ENCODE measurements at regions not wholly inside any gene's neighbourhood (a gene's known extent, or its start where the extent isn't known, plus 50 kb on each side); places are given as distances from the start of the nearest gene placed in this dataset.

DNA sequence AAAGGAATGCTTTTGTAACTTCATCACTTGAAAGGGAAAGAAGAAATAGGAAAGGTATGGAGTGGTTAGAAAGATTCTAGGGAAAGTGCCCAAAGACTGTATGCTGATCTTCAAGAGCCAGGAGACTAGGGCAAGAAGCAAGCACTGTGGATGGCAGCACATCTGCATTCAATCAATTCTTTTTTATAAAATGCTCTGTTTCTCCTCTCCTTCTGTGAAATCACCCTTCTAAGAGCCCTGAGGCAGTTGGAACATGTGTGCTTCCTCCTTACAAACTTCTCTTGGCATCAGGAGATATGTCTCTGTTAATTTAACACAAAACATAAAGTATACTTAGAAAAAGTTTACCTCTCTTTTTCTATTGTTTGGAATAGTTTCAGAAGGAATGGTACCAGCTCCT lies 1162.2 kb upstream of the GJE1 start:
- Mint-ChIP-seq H3K36me3 (no peaks in the 10 kb centered on the region), H3K4me1 (no peaks in the 10 kb centered on the region), H3K4me3 (no peak overlapping the region), H3K27ac (no peak overlapping the region), H3K9me3 (peaks cover 3% of the 10 kb centered on the region), H3K27me3 (no peaks in the 10 kb centered on the region)
- POLR2A ChIA-PET: no interaction called here
- ATAC-seq (ENCODE audit: low read depth) (no peak), DNase-seq (no peak)

DNA sequence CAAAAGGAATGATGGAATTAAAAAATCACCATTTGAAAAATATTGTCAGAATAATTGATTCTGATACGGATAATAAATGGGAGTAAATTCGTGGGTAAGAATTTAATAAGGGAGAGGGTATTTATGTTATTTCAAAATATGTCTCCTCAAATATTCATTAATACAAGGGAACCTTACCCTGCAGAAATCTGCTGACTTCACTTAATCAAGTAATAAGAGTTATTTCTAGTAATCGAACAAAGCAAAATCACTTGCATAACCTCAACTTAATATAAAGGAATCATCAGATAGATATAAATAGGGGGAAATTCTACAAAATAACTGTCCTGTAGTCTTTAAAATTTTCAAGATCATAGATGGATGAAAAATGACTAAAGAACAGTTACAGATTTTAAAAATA lies 1164.7 kb upstream of the GJE1 start:
- POLR2A ChIA-PET: no interaction called here
- Mint-ChIP-seq H3K27me3 (no peaks in the 10 kb centered on the region), H3K9me3 (peaks cover 1% of the 10 kb centered on the region), H3K4me1 (no peaks in the 10 kb centered on the region), H3K4me3 (no peak overlapping the region), H3K36me3 (no peaks in the 10 kb centered on the region), H3K27ac (no peak overlapping the region)
- DNase-seq: no peak
- ATAC-seq (ENCODE audit: low read depth): no peak

DNA sequence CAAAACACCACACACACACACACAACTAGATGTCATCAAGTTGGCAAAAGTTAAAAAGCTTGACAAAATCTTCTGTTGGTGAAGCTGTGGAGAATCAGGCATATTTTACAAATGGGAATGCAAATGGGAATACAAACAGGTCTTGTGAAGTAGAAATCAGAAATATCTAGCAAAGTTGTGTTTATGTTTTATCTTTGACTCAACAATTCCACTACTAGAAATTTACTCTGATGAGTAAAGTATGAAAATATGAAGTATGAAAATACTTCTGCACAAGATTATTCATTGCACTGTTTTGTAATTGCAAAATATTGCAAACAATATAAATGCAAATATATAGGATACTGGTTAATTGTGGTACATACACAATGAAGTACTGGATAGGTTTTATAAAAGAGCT lies 1166.0 kb upstream of the GJE1 start:
- Mint-ChIP-seq H3K27ac (no peak overlapping the region), H3K4me1 (no peaks in the 10 kb centered on the region), H3K4me3 (no peak overlapping the region), H3K36me3 (no peaks in the 10 kb centered on the region), H3K27me3 (no peaks in the 10 kb centered on the region), H3K9me3 (no peaks in the 10 kb centered on the region)
- no peak for DNase-seq
- POLR2A ChIA-PET: no interaction called here
- no peak for ATAC-seq (ENCODE audit: low read depth)

DNA sequence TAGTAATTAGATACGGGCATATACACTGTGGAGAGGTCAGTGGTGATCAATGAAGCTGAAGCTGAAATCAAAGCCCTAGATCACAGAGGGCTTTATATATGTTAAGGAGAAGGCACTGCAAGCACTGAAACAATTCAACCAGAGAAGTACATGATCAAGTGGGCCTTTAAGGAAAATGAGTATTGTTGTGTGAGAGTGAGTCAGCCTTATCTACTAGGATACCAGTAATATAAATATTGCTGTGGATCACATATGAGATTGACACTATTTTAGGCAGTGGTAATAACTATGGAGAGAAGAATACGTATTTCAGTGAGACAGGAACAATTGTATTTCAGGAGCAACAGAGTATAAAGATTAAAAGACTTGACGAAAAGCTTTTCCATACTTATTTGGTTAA lies 1172.2 kb upstream of the GJE1 start:
- H3K27ac Mint-ChIP-seq: no peak overlapping the region
- DNase-seq (no peak), ATAC-seq (ENCODE audit: low read depth) (no peak)
- H3K27me3 Mint-ChIP-seq: no peaks in the 10 kb centered on the region
- no peaks in the 10 kb centered on the region for H3K36me3 Mint-ChIP-seq
- H3K4me1 Mint-ChIP-seq: no peaks in the 10 kb centered on the region
- no peak overlapping the region for H3K4me3 Mint-ChIP-seq
- POLR2A ChIA-PET: no interaction called here
- H3K9me3 Mint-ChIP-seq: no peaks in the 10 kb centered on the region

DNA sequence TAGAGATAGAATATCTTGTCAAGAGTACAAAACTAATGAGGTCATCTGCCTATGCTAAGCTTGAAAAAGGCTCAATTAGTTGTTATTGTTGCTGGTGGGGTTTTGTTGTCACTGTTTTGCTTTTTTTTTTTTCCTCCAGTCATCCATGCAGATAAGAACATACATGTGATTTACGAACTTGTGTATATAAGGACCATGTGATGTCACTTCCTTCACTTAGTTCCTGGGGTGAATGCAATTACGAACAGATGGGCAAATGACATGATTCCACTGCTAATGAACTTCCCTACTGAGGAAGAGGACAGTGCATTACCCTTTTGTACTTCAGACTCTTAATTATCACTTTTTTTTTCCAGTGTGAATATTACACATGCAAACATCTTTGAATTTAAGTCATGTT lies 1175.3 kb upstream of the GJE1 start:
- H3K27ac Mint-ChIP-seq: no peak overlapping the region
- POLR2A ChIA-PET: no interaction called here

DNA sequence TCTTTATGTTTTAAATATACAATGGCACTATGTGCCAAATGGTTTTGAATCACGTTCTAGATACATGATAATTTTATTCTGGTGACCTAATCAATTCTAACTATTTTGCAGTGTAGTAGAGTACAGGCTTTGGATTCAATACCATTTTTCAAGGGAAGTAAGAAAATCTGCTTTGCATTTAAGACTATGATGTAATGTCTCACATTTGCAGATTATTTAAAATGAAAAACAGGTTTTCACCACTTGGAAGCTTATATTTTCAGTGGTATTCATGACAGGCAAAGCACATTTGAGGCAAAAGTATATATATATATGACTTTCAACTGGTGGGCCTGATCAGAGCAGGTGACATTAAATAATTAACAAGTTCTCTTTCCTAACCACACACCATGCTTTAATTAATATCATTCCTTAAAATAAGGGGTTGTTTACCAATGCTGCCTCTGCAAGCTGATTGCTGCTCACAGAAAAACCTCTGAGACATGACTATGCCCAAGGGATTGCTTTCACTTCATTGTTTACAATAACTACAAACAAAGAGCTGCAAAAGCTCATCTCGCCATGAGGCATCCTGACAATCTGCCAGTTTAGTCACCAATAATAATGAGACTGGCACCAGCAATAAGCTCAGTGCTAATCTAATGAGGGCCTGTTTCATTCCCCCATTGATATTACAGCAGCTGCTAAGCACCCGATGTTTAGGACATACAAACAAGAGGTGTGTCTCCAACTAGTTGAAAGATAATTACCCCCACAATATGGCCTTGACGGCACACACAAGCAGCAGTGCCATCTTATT lies 1176.0 kb upstream of the GJE1 start:
- H3K27me3 Mint-ChIP-seq: no peaks in the 10 kb centered on the region
- DNase-seq: no peak
- POLR2A ChIA-PET: no interaction called here
- H3K4me1 Mint-ChIP-seq: no peaks in the 10 kb centered on the region
- no peaks in the 10 kb centered on the region for H3K9me3 Mint-ChIP-seq
- H3K27ac Mint-ChIP-seq: no peak overlapping the region
- no peaks in the 10 kb centered on the region for H3K36me3 Mint-ChIP-seq
- no peak for ATAC-seq (ENCODE audit: low read depth)
- no peak overlapping the region for H3K4me3 Mint-ChIP-seq

More for the DNA sequence above, 1175.3 kb upstream of the GJE1 start:
- DNase-seq (no peak), ATAC-seq (ENCODE audit: low read depth) (no peak)
- Mint-ChIP-seq H3K4me1 (no peaks in the 10 kb centered on the region), H3K27me3 (no peaks in the 10 kb centered on the region), H3K4me3 (no peak overlapping the region), H3K9me3 (no peaks in the 10 kb centered on the region), H3K36me3 (no peaks in the 10 kb centered on the region)

DNA sequence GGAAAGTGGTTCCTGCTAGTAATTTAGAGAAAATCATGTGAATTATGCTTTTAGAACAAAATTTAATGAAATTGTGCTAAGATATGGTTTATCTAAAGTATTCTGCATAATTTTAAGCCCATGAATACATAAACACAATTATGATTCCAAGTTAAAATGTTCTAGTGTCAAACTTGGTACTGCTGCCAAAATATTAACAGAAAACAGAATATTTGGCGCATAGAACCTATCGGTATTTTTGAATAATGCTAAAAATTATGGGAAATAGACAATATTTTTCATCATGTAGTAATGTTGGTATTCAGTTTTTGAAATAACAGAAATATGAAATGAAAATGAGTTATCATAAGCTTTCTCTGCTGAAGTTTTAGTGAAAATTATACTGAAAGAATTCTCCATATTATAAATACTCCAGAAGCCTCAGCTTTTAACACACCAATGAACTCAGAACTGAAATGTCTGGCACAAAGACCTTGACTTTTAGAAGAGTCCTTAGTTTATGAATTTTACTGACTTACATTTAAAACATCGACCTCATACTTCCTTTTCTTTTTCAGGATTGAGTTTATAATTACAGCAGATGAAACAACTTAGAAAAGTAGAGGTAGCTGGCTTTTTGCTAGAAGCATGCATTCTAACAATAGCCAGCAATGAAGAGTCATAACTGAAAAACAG lies 1192.3 kb upstream of the GJE1 start:
- H3K27ac Mint-ChIP-seq: no peak overlapping the region
- DNase-seq (no peak), ATAC-seq (ENCODE audit: low read depth) (no peak)
- no peak overlapping the region for H3K4me3 Mint-ChIP-seq
- H3K9me3 Mint-ChIP-seq: peaks cover 7% of the 10 kb centered on the region
- H3K27me3 Mint-ChIP-seq: peaks cover 3% of the 10 kb centered on the region
- H3K36me3 Mint-ChIP-seq: no peaks in the 10 kb centered on the region
- H3K4me1 Mint-ChIP-seq: no peaks in the 10 kb centered on the region
- POLR2A ChIA-PET: no interaction called here

DNA sequence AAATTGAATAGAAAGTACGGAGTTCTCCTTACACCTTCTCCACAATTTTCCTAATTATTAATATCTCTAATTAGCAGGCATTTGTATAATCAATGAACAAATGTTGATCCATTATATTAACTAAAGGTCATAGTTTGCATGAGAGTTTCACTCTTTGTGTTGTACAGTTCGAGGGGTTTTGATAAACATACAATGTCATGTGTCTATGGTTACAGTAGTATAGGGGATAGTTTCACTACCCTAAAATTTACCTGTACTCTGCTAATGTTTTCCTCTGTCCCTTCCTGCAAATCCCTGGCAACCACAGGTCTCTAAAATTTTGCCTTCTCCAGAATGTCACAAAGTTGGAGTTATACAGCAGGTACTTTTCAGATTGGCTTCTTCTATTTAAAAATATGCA lies 1199.8 kb upstream of the GJE1 start:
- DNase-seq (no peak), ATAC-seq (ENCODE audit: low read depth) (no peak)
- POLR2A ChIA-PET: no interaction called here

DNA sequence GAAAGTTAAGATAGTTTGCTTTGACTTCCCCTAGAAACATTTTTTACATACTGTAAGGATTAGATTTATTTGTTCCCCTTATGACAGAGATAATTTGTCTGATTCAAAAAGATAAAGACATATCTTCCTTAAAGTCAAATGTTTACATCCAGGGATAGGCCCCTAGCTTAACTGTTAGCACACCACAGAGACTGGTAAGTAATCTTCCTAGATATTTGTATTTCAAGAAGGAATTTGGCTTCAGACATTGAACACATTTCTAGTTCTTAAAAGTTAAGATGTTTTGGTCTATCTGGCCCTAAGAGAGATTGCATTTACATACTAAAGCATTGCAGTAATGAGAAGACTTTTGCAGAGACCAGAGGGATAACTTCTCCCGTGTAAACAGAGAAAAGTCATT lies 1201.1 kb upstream of the GJE1 start:
- ATAC-seq (ENCODE audit: low read depth) (no peak), DNase-seq (no peak)
- no peak overlapping the region for H3K4me3 Mint-ChIP-seq
- no peaks in the 10 kb centered on the region for H3K9me3 Mint-ChIP-seq
- no peaks in the 10 kb centered on the region for H3K36me3 Mint-ChIP-seq
- no peaks in the 10 kb centered on the region for H3K27me3 Mint-ChIP-seq
- H3K27ac Mint-ChIP-seq: no peak overlapping the region
- POLR2A ChIA-PET: no interaction called here
- no peaks in the 10 kb centered on the region for H3K4me1 Mint-ChIP-seq

More for the DNA sequence above, 1199.8 kb upstream of the GJE1 start:
- no peak overlapping the region for H3K27ac Mint-ChIP-seq
- peaks cover 2% of the 10 kb centered on the region for H3K27me3 Mint-ChIP-seq
- H3K9me3 Mint-ChIP-seq: no peaks in the 10 kb centered on the region
- no peaks in the 10 kb centered on the region for H3K4me1 Mint-ChIP-seq
- no peak overlapping the region for H3K4me3 Mint-ChIP-seq
- no peaks in the 10 kb centered on the region for H3K36me3 Mint-ChIP-seq

DNA sequence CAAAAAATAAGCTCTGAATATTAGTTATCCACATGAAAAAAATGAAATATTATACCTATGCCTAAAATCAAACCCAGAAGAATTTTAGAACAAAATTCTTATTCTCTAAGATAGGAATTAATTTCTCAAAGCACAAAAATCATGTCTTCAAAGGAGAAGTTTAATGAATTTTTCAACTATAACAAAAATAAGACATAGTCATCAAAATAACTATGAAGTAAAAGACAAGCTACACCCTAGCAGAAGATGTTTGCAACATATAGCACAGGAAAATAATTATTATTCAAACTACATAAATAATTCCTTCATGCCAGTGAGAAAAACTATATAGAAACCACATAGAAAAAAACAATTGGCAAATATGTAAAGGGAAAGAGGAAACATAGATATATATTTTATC lies 1203.6 kb upstream of the GJE1 start:
- H3K27ac Mint-ChIP-seq: no peak overlapping the region
- no peaks in the 10 kb centered on the region for H3K9me3 Mint-ChIP-seq
- H3K36me3 Mint-ChIP-seq: no peaks in the 10 kb centered on the region
- no peak overlapping the region for H3K4me3 Mint-ChIP-seq
- no peak for ATAC-seq (ENCODE audit: low read depth)
- no peaks in the 10 kb centered on the region for H3K4me1 Mint-ChIP-seq
- peaks cover 2% of the 10 kb centered on the region for H3K27me3 Mint-ChIP-seq
- POLR2A ChIA-PET: no interaction called here
- no peak for DNase-seq

DNA sequence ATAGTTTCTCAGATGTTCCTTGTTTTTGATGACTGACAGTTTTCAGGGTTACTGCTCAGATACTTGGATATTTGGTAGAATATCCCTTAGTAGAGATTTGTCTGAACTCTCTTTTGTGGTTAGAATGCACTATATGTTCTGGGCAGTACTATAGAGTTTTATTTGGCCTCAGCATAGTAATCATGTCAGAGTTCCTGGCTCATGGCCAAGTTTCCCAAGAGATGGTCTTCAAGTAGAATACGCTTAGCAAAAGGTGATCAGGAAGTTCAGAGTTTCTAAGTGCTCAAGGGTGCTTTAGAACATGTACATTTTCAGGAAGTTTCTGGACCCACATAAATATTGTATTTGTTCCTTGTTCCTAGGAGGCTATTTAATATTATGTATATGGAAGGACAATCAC lies 1209.7 kb upstream of the GJE1 start:
- Mint-ChIP-seq H3K4me3 (no peak overlapping the region), H3K36me3 (no peaks in the 10 kb centered on the region), H3K9me3 (no peaks in the 10 kb centered on the region), H3K27ac (no peak overlapping the region), H3K4me1 (no peaks in the 10 kb centered on the region), H3K27me3 (peaks cover 2% of the 10 kb centered on the region)
- POLR2A ChIA-PET: no interaction called here
- ATAC-seq (ENCODE audit: low read depth) (no peak), DNase-seq (no peak)

DNA sequence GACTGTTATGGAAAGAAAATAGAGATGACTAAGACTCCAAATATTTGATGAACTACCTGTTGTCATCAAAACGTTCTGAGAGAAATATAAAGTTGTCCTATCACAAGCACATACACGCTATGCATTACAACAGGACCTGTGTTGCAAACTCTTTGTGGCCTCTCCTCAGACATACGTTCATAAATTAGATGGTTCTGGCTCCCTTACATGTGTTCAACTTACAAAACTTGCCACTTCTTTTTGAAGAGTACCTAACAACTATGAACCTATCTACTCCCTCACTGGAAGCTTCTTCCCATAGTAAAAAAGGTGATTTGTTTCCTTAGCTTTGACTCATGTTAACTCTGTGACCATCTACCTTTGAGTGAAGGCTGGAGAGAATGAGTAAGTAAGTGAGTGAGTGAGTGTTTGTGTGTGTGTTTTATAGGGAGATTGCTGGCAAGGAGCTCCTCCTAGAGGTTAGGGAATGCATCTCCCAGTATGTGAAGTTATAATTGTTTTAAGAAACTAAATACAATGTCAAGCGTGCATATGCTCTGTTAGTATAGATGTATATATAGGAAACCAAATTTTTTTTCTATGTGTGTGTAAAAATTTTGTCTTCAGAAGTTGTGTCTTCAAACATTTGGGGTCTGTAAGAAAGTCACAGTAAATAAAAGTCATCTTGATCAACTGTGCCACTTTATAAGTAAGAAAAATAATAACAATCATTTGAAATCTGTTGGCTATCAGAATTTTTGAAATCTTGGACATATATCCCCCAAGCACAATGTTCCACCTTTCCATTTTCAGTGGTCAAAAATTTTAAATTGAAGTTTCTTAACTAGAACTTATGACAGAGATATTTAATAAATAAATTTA lies 1211.1 kb upstream of the GJE1 start:
- POLR2A ChIA-PET: no interaction called here

DNA sequence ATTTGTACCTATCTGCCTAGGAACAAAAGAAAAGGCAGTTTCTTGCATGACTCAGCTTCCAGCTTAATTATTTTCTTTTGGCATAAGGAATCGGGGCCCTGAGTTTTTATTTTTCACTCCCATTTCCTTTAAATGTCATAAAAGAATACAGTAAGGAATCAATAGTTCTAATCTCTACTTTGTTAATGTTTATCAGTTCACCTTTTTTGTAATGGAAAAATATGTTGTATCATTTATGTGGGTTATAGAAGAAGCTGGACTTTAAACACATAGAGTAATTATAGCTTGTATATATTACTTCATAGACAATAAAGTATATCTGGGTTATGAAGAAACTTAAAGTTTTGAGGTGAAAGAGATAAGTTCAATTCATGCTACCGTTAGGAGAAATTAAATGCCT lies 1214.8 kb upstream of the GJE1 start:
- POLR2A ChIA-PET: no interaction called here
- Mint-ChIP-seq H3K27ac (no peak overlapping the region), H3K27me3 (no peaks in the 10 kb centered on the region), H3K36me3 (no peaks in the 10 kb centered on the region), H3K4me3 (no peak overlapping the region), H3K9me3 (no peaks in the 10 kb centered on the region), H3K4me1 (no peaks in the 10 kb centered on the region)
- ATAC-seq (ENCODE audit: low read depth) (no peak), DNase-seq (no peak)

More for the DNA sequence above, 1211.1 kb upstream of the GJE1 start:
- Mint-ChIP-seq H3K27me3 (peaks cover 2% of the 10 kb centered on the region), H3K4me1 (no peaks in the 10 kb centered on the region), H3K9me3 (no peaks in the 10 kb centered on the region), H3K27ac (no peak overlapping the region), H3K4me3 (no peak overlapping the region), H3K36me3 (no peaks in the 10 kb centered on the region)
- ATAC-seq (ENCODE audit: low read depth) (no peak), DNase-seq (no peak)

DNA sequence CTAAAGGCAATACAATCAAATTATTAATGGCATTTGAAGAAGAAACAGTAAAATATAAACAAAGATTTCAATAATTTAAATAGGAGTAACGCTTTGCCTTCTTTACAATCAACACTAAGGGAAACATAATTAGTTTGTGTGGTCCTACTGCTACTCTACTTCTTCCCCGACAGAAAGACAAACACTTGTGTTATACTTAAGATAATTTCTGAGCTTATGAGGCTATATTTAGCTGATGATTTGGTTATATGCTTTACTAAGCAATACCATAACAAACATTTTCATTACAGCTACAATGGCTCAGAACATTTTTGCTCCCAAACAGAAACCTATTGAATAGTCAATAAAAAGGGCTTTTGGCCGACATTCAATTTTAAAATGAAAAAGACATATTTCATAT lies 1217.2 kb upstream of the GJE1 start:
- POLR2A ChIA-PET: no interaction called here
- H3K9me3 Mint-ChIP-seq: no peaks in the 10 kb centered on the region
- ATAC-seq (ENCODE audit: low read depth): no peak
- no peaks in the 10 kb centered on the region for H3K27me3 Mint-ChIP-seq
- no peaks in the 10 kb centered on the region for H3K36me3 Mint-ChIP-seq
- no peaks in the 10 kb centered on the region for H3K4me1 Mint-ChIP-seq
- H3K27ac Mint-ChIP-seq: no peak overlapping the region
- no peak for DNase-seq
- H3K4me3 Mint-ChIP-seq: no peak overlapping the region

Measured in activated naive CD8-positive, alpha-beta T cell treated with anti-CD3 and anti-CD28 coated beads, Interleukin-2, amount 10 ng/mL, durations not matched to agents 7 days and 5 days (primary cell).